ENCODE measurements at regions not wholly inside any gene's neighbourhood (a gene's known extent, or its start where the extent isn't known, plus 50 kb on each side); places are given as distances from the start of the nearest gene placed in this dataset.

DNA sequence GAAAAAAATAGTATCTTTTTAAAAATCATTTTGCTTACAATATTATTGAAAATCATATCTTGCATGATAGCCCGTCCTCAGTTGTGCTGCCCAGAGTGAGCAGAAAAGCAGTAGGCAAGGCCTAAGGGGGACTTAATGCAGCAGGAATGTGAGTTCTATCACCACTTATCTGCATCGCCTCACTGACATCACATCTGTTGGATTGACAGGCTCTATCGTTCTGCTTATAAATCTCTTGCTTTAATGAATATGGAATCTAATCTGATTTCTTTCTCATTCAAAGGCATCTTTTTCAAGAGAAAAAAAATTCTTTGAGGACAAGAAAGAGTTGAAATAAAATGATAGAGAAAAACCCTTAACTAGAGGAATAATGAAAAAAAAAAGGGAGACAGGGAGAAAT, 249.9 kb downstream of the PAPSS1 start:
- Histone ChIP-seq H3K4me2 (no peak overlapping the region), H3F3A (ENCODE audit: insufficient read depth, low read depth) (no peaks in the 10 kb centered on the region), H3K9me3 (ENCODE audit: insufficient read depth, low read depth) (no peaks in the 10 kb centered on the region), H2AFZ (no peak overlapping the region), H3K27ac (no peak overlapping the region), H3K9me2 (ENCODE audit: insufficient read depth) (no peaks in the 10 kb centered on the region), H3K4me3 (no peak overlapping the region), H3K36me3 (ENCODE audit: low read depth) (no peaks in the 10 kb centered on the region), H3K4me1 (replicated peaks; ENCODE audit: insufficient read depth) (no peaks in the 10 kb centered on the region), H4K20me1 (ENCODE audit: insufficient read depth) (no peaks in the 10 kb centered on the region), H3K27me3 (ENCODE audit: insufficient read depth, low read depth) (no peaks in the 10 kb centered on the region), H3K79me2 (ENCODE audit: low read depth) (no peaks in the 10 kb centered on the region)
- TF ChIP-seq EZH2 (IDR thresholded peaks at IDR 0.05; ENCODE audit: low read depth) = no peak
- TF ChIP-seq, protein P1, sequence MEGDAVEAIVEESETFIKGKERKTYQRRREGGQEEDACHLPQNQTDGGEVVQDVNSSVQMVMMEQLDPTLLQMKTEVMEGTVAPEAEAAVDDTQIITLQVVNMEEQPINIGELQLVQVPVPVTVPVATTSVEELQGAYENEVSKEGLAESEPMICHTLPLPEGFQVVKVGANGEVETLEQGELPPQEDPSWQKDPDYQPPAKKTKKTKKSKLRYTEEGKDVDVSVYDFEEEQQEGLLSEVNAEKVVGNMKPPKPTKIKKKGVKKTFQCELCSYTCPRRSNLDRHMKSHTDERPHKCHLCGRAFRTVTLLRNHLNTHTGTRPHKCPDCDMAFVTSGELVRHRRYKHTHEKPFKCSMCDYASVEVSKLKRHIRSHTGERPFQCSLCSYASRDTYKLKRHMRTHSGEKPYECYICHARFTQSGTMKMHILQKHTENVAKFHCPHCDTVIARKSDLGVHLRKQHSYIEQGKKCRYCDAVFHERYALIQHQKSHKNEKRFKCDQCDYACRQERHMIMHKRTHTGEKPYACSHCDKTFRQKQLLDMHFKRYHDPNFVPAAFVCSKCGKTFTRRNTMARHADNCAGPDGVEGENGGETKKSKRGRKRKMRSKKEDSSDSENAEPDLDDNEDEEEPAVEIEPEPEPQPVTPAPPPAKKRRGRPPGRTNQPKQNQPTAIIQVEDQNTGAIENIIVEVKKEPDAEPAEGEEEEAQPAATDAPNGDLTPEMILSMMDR (conservative IDR thresholded peaks at IDR 0.05) = no peak
- POLR2A ChIA-PET (ENCODE audit: unreplicated experiment) = no interaction called here
- intact Hi-C loops (cut with micrococcal nuclease; ENCODE audit: unreplicated experiment) = no loop called here
- DNase-seq = no peak
- BruUV-seq (replicated peaks) = no TSS peak
- CTCF ChIA-PET = no interaction called here

- CTCF ChIA-PET = no interaction called here
- no peaks in the 10 kb centered on the region for H3K27me3 ChIP-seq (ENCODE audit: insufficient read depth, low read depth)
Measured at GRCh38 chr4:107468812-107469211, 251.2 kb downstream of the PAPSS1 start.

GRCh38 chr4:107468156-107468555, 251.9 kb downstream of the PAPSS1 start:
- Histone ChIP-seq H3K27ac (no peak overlapping the region), H3K9me2 (ENCODE audit: insufficient read depth) (no peaks in the 10 kb centered on the region), H3K27me3 (ENCODE audit: insufficient read depth, low read depth) (no peaks in the 10 kb centered on the region), H3K4me3 (no peak overlapping the region), H3K4me2 (no peak overlapping the region), H3K36me3 (ENCODE audit: low read depth) (no peaks in the 10 kb centered on the region), H3K79me2 (ENCODE audit: low read depth) (no peaks in the 10 kb centered on the region), H3K4me1 (replicated peaks; ENCODE audit: insufficient read depth) (no peaks in the 10 kb centered on the region), H4K20me1 (ENCODE audit: insufficient read depth) (no peaks in the 10 kb centered on the region), H3F3A (ENCODE audit: insufficient read depth, low read depth) (no peaks in the 10 kb centered on the region), H2AFZ (no peak overlapping the region), H3K9me3 (ENCODE audit: insufficient read depth, low read depth) (no peaks in the 10 kb centered on the region)
- no TSS peak for BruUV-seq (replicated peaks)
- TF ChIP-seq, protein P1 (conservative IDR thresholded peaks at IDR 0.05) = no peak
- TF ChIP-seq EZH2 (IDR thresholded peaks at IDR 0.05; ENCODE audit: low read depth) = no peak
- CTCF ChIA-PET = no interaction called here
- no peak for DNase-seq
- intact Hi-C loops (cut with micrococcal nuclease; ENCODE audit: unreplicated experiment) = no loop called here
- POLR2A ChIA-PET (ENCODE audit: unreplicated experiment) = no interaction called here

More at GRCh38 chr4:107468812-107469211, 251.2 kb downstream of the PAPSS1 start:
- Histone ChIP-seq H3K79me2 (ENCODE audit: low read depth) (no peaks in the 10 kb centered on the region), H4K20me1 (ENCODE audit: insufficient read depth) (no peaks in the 10 kb centered on the region), H3K9me2 (ENCODE audit: insufficient read depth) (no peaks in the 10 kb centered on the region), H3F3A (ENCODE audit: insufficient read depth, low read depth) (no peaks in the 10 kb centered on the region), H3K4me2 (no peak overlapping the region), H2AFZ (no peak overlapping the region), H3K4me1 (replicated peaks; ENCODE audit: insufficient read depth) (no peaks in the 10 kb centered on the region), H3K9me3 (ENCODE audit: insufficient read depth, low read depth) (no peaks in the 10 kb centered on the region), H3K4me3 (no peak overlapping the region), H3K27ac (no peak overlapping the region), H3K36me3 (ENCODE audit: low read depth) (no peaks in the 10 kb centered on the region)
- TF ChIP-seq EZH2 (IDR thresholded peaks at IDR 0.05; ENCODE audit: low read depth) = no peak
- TF ChIP-seq, protein P1 (conservative IDR thresholded peaks at IDR 0.05) = no peak
- POLR2A ChIA-PET (ENCODE audit: unreplicated experiment) = no interaction called here
- no peak for DNase-seq
- no TSS peak for BruUV-seq (replicated peaks)
- intact Hi-C loops (cut with micrococcal nuclease; ENCODE audit: unreplicated experiment) = no loop called here
